ENCODE measurements at regions not wholly inside any gene's neighbourhood (a gene's known extent, or its start where the extent isn't known, plus 50 kb on each side); places are given as distances from the start of the nearest gene placed in this dataset.
A peak's percentile ranks its signal among the peaks of the same experiment; 100 is the strongest.

GRCh38 chr5:56326770-56327169 lies 93.6 kb upstream of the ANKRD55 start:
- DNase-seq (ENCODE audit: low read depth in 2 of 2): no peak

- DNase-seq (ENCODE audit: low read depth in 2 of 2): no peak
Measured at GRCh38 chr5:56326116-56326515, 93.0 kb upstream of the ANKRD55 start.

- no peak for DNase-seq (ENCODE audit: low read depth in 2 of 2)
Measured at GRCh38 chr5:56325039-56325438, 91.9 kb upstream of the ANKRD55 start.

- DNase-seq (ENCODE audit: low read depth in 2 of 2): peak; percentile 27 to 46
Measured at GRCh38 chr5:56323505-56323904, 90.4 kb upstream of the ANKRD55 start.

- DNase-seq (ENCODE audit: low read depth in 2 of 2): no peak
Measured at GRCh38 chr5:56322592-56322991, 89.5 kb upstream of the ANKRD55 start.

GRCh38 chr5:56321236-56321881 lies 88.2 kb upstream of the ANKRD55 start:
- DNase-seq (ENCODE audit: low read depth in 2 of 2): no peak

GRCh38 chr5:56320686-56321085 lies 87.6 kb upstream of the ANKRD55 start:
- DNase-seq (ENCODE audit: low read depth in 2 of 2): no peak

GRCh38 chr5:56319526-56320181 lies 86.5 kb upstream of the ANKRD55 start:
- no peak for DNase-seq (ENCODE audit: low read depth in 2 of 2)

GRCh38 chr5:56317923-56318561 lies 84.9 kb upstream of the ANKRD55 start:
- no peak for DNase-seq (ENCODE audit: low read depth in 2 of 2)

GRCh38 chr5:56316299-56316994 lies 83.3 kb upstream of the ANKRD55 start:
- DNase-seq (ENCODE audit: low read depth in 2 of 2): no peak

- peak in 1 of 2 donors; percentile 16 for DNase-seq (ENCODE audit: low read depth in 2 of 2)
Measured at GRCh38 chr5:56314529-56314928, 81.4 kb upstream of the ANKRD55 start.

GRCh38 chr5:56313596-56313995 lies 80.5 kb upstream of the ANKRD55 start:
- no peak for DNase-seq (ENCODE audit: low read depth in 2 of 2)

GRCh38 chr5:56313004-56313531 lies 79.9 kb upstream of the ANKRD55 start:
- DNase-seq (ENCODE audit: low read depth in 2 of 2): no peak

- DNase-seq (ENCODE audit: low read depth in 2 of 2): no peak
Measured at GRCh38 chr5:56311306-56311905, 78.3 kb upstream of the ANKRD55 start.

GRCh38 chr5:56310711-56311204 lies 77.6 kb upstream of the ANKRD55 start:
- no peak for DNase-seq (ENCODE audit: low read depth in 2 of 2)

- DNase-seq (ENCODE audit: low read depth in 2 of 2): no peak
Measured at GRCh38 chr5:56309262-56309826, 76.2 kb upstream of the ANKRD55 start.

GRCh38 chr5:56307714-56308333 lies 74.7 kb upstream of the ANKRD55 start:
- DNase-seq (ENCODE audit: low read depth in 2 of 2): no peak

GRCh38 chr5:56306433-56307150 lies 73.5 kb upstream of the ANKRD55 start:
- DNase-seq (ENCODE audit: low read depth in 2 of 2): peak in 1 of 2 donors; percentile 48

- no peak for DNase-seq (ENCODE audit: low read depth in 2 of 2)
Measured at GRCh38 chr5:56305001-56305950, 72.1 kb upstream of the ANKRD55 start.
